Testis (tissue), 2 donors: ENCODE measurements at regions not wholly inside any gene's neighbourhood (a gene's known extent, or its start where the extent isn't known, plus 50 kb on each side); places are given as distances from the start of the nearest gene placed in this dataset.

Experiments used
- POLR2A ChIP-seq: fragments of 450-650 bp; IDR thresholded peaks from one replicate; pipeline ENCODE4 v1.6.1; 2017; ENCODE audit warnings: antibody characterized with exemption, mild to moderate bottlenecking, moderate library complexity
- TF ChIP-seq, protein P1 (sequence below), 3 experiments: fragments of 450-650 bp in 2 of 3; fragments of 200-600 bp in 1 of 3; sonication (generic) in 1 of 3; IDR thresholded peaks; one replicate each; pipeline ENCODE4 v1.5.1; 2016 to 2019; ENCODE audit warnings: antibody characterized with exemption in 3 of 3, mild to moderate bottlenecking in 2 of 3, moderate library complexity in 1 of 3

DNA sequence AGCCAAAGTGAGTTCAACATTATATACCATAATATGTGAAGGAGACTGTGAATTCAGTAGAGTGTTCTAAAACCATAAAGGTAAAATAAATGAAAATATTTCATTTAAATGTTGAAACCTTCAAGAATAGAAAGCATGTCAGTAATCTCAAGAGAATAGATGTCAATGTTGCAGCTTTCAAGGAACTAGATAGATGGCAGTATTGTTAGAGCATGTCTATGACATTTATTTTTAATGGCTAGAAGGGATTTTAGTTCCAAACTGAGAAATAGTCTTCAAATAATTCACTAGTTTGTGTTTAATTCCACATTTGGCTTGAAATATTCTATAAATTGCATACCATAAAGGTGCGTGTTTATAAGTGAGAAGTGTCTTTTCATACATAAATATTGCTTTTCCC lies 326.5 kb downstream of the FLRT2 start:
- TF ChIP-seq, protein P1, sequence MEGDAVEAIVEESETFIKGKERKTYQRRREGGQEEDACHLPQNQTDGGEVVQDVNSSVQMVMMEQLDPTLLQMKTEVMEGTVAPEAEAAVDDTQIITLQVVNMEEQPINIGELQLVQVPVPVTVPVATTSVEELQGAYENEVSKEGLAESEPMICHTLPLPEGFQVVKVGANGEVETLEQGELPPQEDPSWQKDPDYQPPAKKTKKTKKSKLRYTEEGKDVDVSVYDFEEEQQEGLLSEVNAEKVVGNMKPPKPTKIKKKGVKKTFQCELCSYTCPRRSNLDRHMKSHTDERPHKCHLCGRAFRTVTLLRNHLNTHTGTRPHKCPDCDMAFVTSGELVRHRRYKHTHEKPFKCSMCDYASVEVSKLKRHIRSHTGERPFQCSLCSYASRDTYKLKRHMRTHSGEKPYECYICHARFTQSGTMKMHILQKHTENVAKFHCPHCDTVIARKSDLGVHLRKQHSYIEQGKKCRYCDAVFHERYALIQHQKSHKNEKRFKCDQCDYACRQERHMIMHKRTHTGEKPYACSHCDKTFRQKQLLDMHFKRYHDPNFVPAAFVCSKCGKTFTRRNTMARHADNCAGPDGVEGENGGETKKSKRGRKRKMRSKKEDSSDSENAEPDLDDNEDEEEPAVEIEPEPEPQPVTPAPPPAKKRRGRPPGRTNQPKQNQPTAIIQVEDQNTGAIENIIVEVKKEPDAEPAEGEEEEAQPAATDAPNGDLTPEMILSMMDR (IDR thresholded peaks at IDR 0.05), result peak in 1 of 3 experiments; percentile 14
- no peak for TF ChIP-seq POLR2A
